Skeletal muscle cell (primary cell): ENCODE measurements at regions not wholly inside any gene's neighbourhood (a gene's known extent, or its start where the extent isn't known, plus 50 kb on each side); places are given as distances from the start of the nearest gene placed in this dataset.

Experiments used
- DNase-seq: peaks from one replicate; pipeline ENCODE4 v3.0.0-alpha.2; 2010; ENCODE audit warnings: low read depth
- H3K4me3 ChIP-seq: 2 replicates; pipeline ENCODE4 v1.5.1; 2011; ENCODE audit warnings: low read depth, mild to moderate bottlenecking, control low read depth, low read length, moderate library complexity

GRCh38 chr12:126891789-126892188 is 1375.2 kb upstream of the TMEM132C start:
- no peak overlapping the region for H3K4me3 ChIP-seq
- DNase-seq = no peak

- H3K4me3 ChIP-seq = no peak overlapping the region
- no peak for DNase-seq
These were observed 1370.7 kb upstream of the TMEM132C start for GRCh38 chr12:126895951-126896913.

GRCh38 chr12:126897102-126897501 is 1369.9 kb upstream of the TMEM132C start:
- DNase-seq = no peak
- no peak overlapping the region for H3K4me3 ChIP-seq

GRCh38 chr12:126897778-126898177 is 1369.2 kb upstream of the TMEM132C start:
- DNase-seq = no peak
- no peak overlapping the region for H3K4me3 ChIP-seq

GRCh38 chr12:126898562-126898961 is 1368.4 kb upstream of the TMEM132C start:
- DNase-seq = no peak

GRCh38 chr12:126899926-126900792 is 1366.8 kb upstream of the TMEM132C start:
- no peak overlapping the region for H3K4me3 ChIP-seq
- no peak for DNase-seq

More at GRCh38 chr12:126898562-126898961, 1368.4 kb upstream of the TMEM132C start:
- H3K4me3 ChIP-seq = no peak overlapping the region

- no peak for DNase-seq
- H3K4me3 ChIP-seq = no peak overlapping the region
These were observed 1363.7 kb upstream of the TMEM132C start for GRCh38 chr12:126903027-126903876.

GRCh38 chr12:126905752-126906151 is 1361.2 kb upstream of the TMEM132C start:
- no peak for DNase-seq
- H3K4me3 ChIP-seq = no peak overlapping the region

- no peak for DNase-seq
- H3K4me3 ChIP-seq = no peak overlapping the region
These were observed 1358.8 kb upstream of the TMEM132C start for GRCh38 chr12:126907900-126908764.

- no peak for DNase-seq
- no peak overlapping the region for H3K4me3 ChIP-seq
These were observed 1358.2 kb upstream of the TMEM132C start for GRCh38 chr12:126908765-126909142.

GRCh38 chr12:126910570-126910969 is 1356.4 kb upstream of the TMEM132C start:
- no peak overlapping the region for H3K4me3 ChIP-seq
- DNase-seq = no peak

GRCh38 chr12:126912111-126912510 is 1354.9 kb upstream of the TMEM132C start:
- no peak for DNase-seq
- no peak overlapping the region for H3K4me3 ChIP-seq

GRCh38 chr12:126914170-126914793 is 1352.7 kb upstream of the TMEM132C start:
- no peak overlapping the region for H3K4me3 ChIP-seq
- no peak for DNase-seq

GRCh38 chr12:126915309-126915708 is 1351.7 kb upstream of the TMEM132C start:
- no peak overlapping the region for H3K4me3 ChIP-seq

GRCh38 chr12:126926023-126926594 is 1340.9 kb upstream of the TMEM132C start:
- H3K4me3 ChIP-seq = no peak overlapping the region
- no peak for DNase-seq

More at GRCh38 chr12:126915309-126915708, 1351.7 kb upstream of the TMEM132C start:
- DNase-seq = no peak

- DNase-seq = no peak
- no peak overlapping the region for H3K4me3 ChIP-seq
These were observed 1336.7 kb upstream of the TMEM132C start for GRCh38 chr12:126930234-126930633.

- H3K4me3 ChIP-seq = no peak overlapping the region
- no peak for DNase-seq
These were observed 1334.8 kb upstream of the TMEM132C start for GRCh38 chr12:126932156-126932555.

- DNase-seq = no peak
- H3K4me3 ChIP-seq = no peak overlapping the region
These were observed 1331.5 kb upstream of the TMEM132C start for GRCh38 chr12:126935435-126935834.
